Common myeloid progenitor, CD34-positive (primary cell): ENCODE measurements at regions not wholly inside any gene's neighbourhood (a gene's known extent, or its start where the extent isn't known, plus 50 kb on each side); places are given as distances from the start of the nearest gene placed in this dataset.

ENCODE experiments used
- CTCF ChIA-PET: fragments of 350-600 bp; sonication (Branson Sonifier 250); formaldehyde crosslinking; loops from one replicate; lab custom pipeline; 2021; ENCODE audit warnings: antibody characterized with exemption; lab: Charles Lee
- POLR2A ChIA-PET: fragments of 350-600 bp; sonication (Branson Sonifier 250); formaldehyde crosslinking; loops from one replicate; lab custom pipeline; 2021; ENCODE audit warnings: antibody characterized with exemption; lab: Charles Lee
- DNase-seq, 3 donors: peaks; one replicate each; pipeline versions ENCODE4 v3.0.0 to v3.0.0-alpha.2; 2013
- H3K27ac ChIP-seq, 2 experiments: 1 replicate in 1 of 2; 2 replicates in 1 of 2; pipeline ENCODE4 v1.7.0; 2013; ENCODE audit warnings: inconsistent platforms in 2 of 2, low read length in 2 of 2, mild to moderate bottlenecking in 2 of 2, low read depth in 1 of 2, moderate library complexity in 1 of 2; ENCODE audit not compliant: severe bottlenecking in 2 of 2, insufficient read depth in 1 of 2, poor library complexity in 1 of 2
- H3K27me3 ChIP-seq, 5 experiments: replicated peaks in 2 of 5; 1 replicate in 3 of 5; 2 replicates in 2 of 5; pipeline versions ENCODE4 v1.6.1 to v1.7.0; 2013; ENCODE audit warnings: low read length in 4 of 5, mild to moderate bottlenecking in 2 of 5, moderate library complexity in 2 of 5, inconsistent platforms in 1 of 5; ENCODE audit not compliant: insufficient read depth in 5 of 5, control insufficient read depth in 4 of 5
- H3K36me3 ChIP-seq, 4 experiments: 1 replicate in 2 of 4; 2 replicates in 2 of 4; pipeline versions ENCODE4 v1.6.1 to v1.7.0; 2013; ENCODE audit warnings: low read length in 3 of 4, control low read depth in 1 of 4, mild to moderate bottlenecking in 1 of 4; ENCODE audit not compliant: control insufficient read depth in 4 of 4, insufficient read depth in 4 of 4
- H3K4me1 ChIP-seq, 4 experiments: 1 replicate in 3 of 4; 2 replicates in 1 of 4; pipeline versions ENCODE4 v1.6.1 to v1.7.1; 2013; ENCODE audit warnings: low read length in 3 of 4, mild to moderate bottlenecking in 3 of 4, control low read depth in 1 of 4, inconsistent platforms in 1 of 4, moderate library complexity in 1 of 4; ENCODE audit not compliant: control insufficient read depth in 4 of 4, insufficient read depth in 4 of 4; ENCODE audit errors: control extremely low read depth in 1 of 4
- H3K4me3 ChIP-seq, 7 experiments: 1 replicate in 4 of 7; 2 replicates in 3 of 7; pipeline versions ENCODE4 v1.5.1 to v1.7.0; 2013; ENCODE audit warnings: mild to moderate bottlenecking in 7 of 7, low read length in 6 of 7, moderate library complexity in 6 of 7, inconsistent platforms in 2 of 7, low read depth in 2 of 7, control low read depth in 1 of 7; ENCODE audit not compliant: insufficient read depth in 4 of 7, control insufficient read depth in 1 of 7; ENCODE audit errors: extremely low read depth in 1 of 7
- H3K9me3 ChIP-seq, 5 experiments: 1 replicate in 4 of 5; 2 replicates in 1 of 5; pipeline versions ENCODE4 v1.6.1 to v1.7.1; 2013; ENCODE audit warnings: low read length in 4 of 5, mild to moderate bottlenecking in 2 of 5, inconsistent platforms in 1 of 5, low read depth in 1 of 5, moderate library complexity in 1 of 5; ENCODE audit not compliant: control insufficient read depth in 4 of 5, insufficient read depth in 2 of 5; ENCODE audit errors: control extremely low read depth in 1 of 5
- WGBS: methylation state at CpG from one replicate; pipeline ENCODE4 v1.1.5; 2013; ENCODE audit not compliant: insufficient coverage; 5-methylcytosine and 5-hydroxymethylcytosine counted together

- ChIA-PET POLR2A (no interaction called here), CTCF (no interaction called here)
- no peaks in the 10 kb centered on the region for H3K36me3 ChIP-seq
- no peak for DNase-seq
- H3K9me3 ChIP-seq: no peaks in the 10 kb centered on the region
- no peaks in the 10 kb centered on the region for H3K27me3 ChIP-seq
- WGBS: 88% methylated on average over 5 of the region's 5 CpGs
- peaks cover 48 to 83% (median 74%) of the 10 kb centered on the region in 4 experiments for H3K4me1 ChIP-seq
- H3K4me3 ChIP-seq: peak overlapping the region in 1 of 7 experiments; percentile 1
- peak overlapping the region; percentile 25 to 28 for H3K27ac ChIP-seq
Observed at GRCh38 chr2:60096556-60096955, 456.9 kb downstream of the BCL11A start.

DNA sequence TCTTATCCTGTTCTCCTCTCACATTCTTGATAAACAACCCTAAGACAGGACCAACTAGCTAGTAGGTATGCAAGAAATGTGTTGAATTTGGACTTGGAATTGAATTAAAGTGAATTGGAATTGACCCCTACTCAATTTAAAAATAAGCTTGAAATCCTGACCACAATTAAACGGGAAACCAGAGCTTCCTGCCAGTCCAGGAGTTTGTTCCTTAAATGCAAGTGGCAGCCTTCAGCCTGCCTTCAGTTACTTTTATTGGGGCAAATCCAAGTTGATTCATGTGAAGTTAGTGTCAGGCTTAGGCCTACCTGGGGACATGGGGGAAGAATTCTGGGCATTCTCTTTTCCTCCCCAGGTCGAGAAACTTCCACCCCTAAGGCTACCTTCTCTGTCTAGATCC lies 457.6 kb downstream of the BCL11A start:
- Histone ChIP-seq H3K4me1 (peaks cover 48 to 87% (median 74%) of the 10 kb centered on the region in 4 experiments), H3K27me3 (no peaks in the 10 kb centered on the region), H3K9me3 (no peaks in the 10 kb centered on the region), H3K4me3 (peak overlapping the region in 2 of 7 experiments; percentile 12 to 43), H3K27ac (peak overlapping the region; percentile 22 to 28), H3K36me3 (no peaks in the 10 kb centered on the region)
- 0% methylated on average over 2 of the region's 2 CpGs for WGBS
- ChIA-PET POLR2A (no interaction called here), CTCF (interaction anchor here (1.5 kb wide), 1 partner anchor 93 kb away, joined by 4 read pairs; no protein-coding TSS in a partner anchor)
- peak in 2 of 3 donors; percentile 46 to 61 for DNase-seq

- WGBS: 8% methylated on average over 1 of the region's 2 CpGs
- ChIA-PET CTCF (interaction anchor here (1.5 kb wide), 1 partner anchor 93 kb away, joined by 4 read pairs; no protein-coding TSS in a partner anchor), POLR2A (no interaction called here)
Observed at GRCh38 chr2:60095202-60095815, 458.1 kb downstream of the BCL11A start.

DNA sequence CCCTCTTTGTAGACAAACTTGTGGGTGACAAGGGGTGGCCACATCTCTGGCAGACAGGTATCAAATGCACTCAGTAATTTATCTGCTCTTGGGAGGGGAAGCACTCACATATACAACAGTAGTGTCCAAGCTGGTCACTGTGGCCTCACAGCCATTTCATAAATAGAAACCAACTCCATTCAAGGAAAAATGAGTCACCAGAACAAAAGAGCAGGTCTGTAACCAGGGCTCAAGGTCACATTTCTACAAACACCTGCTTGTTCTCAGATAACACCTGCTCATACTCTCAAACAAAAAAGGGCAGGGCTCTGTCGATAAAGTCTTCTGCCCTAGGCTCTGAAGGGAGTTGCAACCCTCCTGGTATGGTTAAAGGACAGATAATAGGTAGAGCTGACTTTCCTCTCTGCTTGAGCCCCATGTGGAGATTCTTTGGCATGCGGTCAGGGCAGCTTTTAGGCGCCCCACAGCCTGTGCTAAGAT lies 459.0 kb downstream of the BCL11A start:
- Histone ChIP-seq H3K9me3 (no peaks in the 10 kb centered on the region), H3K4me3 (no peak overlapping the region), H3K36me3 (no peaks in the 10 kb centered on the region), H3K4me1 (peaks cover 43 to 75% (median 60%) of the 10 kb centered on the region in 4 experiments), H3K27ac (peak overlapping the region in 1 of 2 experiments; percentile 28), H3K27me3 (no peaks in the 10 kb centered on the region)
- DNase-seq: peak in 2 of 3 donors; percentile 39 to 59
- CTCF ChIA-PET: interaction anchor here (0.7 to 1.5 kb wide), 2 partner anchors 9 to 92 kb away, joined by 3 to 4 read pairs; no protein-coding TSS in a partner anchor
- 100% methylated on average over 1 of the region's 3 CpGs for WGBS
- POLR2A ChIA-PET: no interaction called here

More at GRCh38 chr2:60095202-60095815, 458.1 kb downstream of the BCL11A start:
- no peaks in the 10 kb centered on the region for H3K9me3 ChIP-seq
- no peaks in the 10 kb centered on the region for H3K36me3 ChIP-seq
- H3K27ac ChIP-seq: peak overlapping the region; percentile 22 to 28
- H3K4me1 ChIP-seq: peaks cover 48 to 82% (median 68%) of the 10 kb centered on the region in 4 experiments
- peak in 2 of 3 donors; percentile 59 to 73 for DNase-seq
- H3K27me3 ChIP-seq: no peaks in the 10 kb centered on the region
- peak overlapping the region in 2 of 7 experiments; percentile 12 to 43 for H3K4me3 ChIP-seq

GRCh38 chr2:60092781-60093180 lies 460.7 kb downstream of the BCL11A start:
- Histone ChIP-seq H3K4me3 (no peak overlapping the region), H3K36me3 (no peaks in the 10 kb centered on the region), H3K27me3 (no peaks in the 10 kb centered on the region), H3K27ac (no peak overlapping the region), H3K4me1 (peaks cover 26 to 58% (median 44%) of the 10 kb centered on the region in 4 experiments), H3K9me3 (no peaks in the 10 kb centered on the region)
- POLR2A ChIA-PET: interaction anchor here (0.9 kb wide), 1 partner anchor 12 kb away, joined by 3 read pairs; no protein-coding TSS in a partner anchor
- no peak for DNase-seq
- 100% methylated on average over 2 of the region's 2 CpGs for WGBS
- CTCF ChIA-PET: no interaction called here

GRCh38 chr2:60091894-60092293 lies 461.6 kb downstream of the BCL11A start:
- CTCF ChIA-PET: interaction anchor here (1.3 kb wide), 1 partner anchor 19 kb away, joined by 3 read pairs; no protein-coding TSS in a partner anchor
- DNase-seq: peak in 1 of 3 donors; percentile 18
- no peaks in the 10 kb centered on the region for H3K9me3 ChIP-seq
- peaks cover 22 to 49% (median 36%) of the 10 kb centered on the region in 4 experiments for H3K4me1 ChIP-seq
- no peak overlapping the region for H3K27ac ChIP-seq
- WGBS: 100% methylated on average over 5 of the region's 5 CpGs
- POLR2A ChIA-PET: interaction anchor here (0.9 kb wide), 1 partner anchor 11 kb away, joined by 3 read pairs; no protein-coding TSS in a partner anchor
- no peaks in the 10 kb centered on the region for H3K36me3 ChIP-seq
- no peak overlapping the region for H3K4me3 ChIP-seq
- H3K27me3 ChIP-seq: no peaks in the 10 kb centered on the region

DNA sequence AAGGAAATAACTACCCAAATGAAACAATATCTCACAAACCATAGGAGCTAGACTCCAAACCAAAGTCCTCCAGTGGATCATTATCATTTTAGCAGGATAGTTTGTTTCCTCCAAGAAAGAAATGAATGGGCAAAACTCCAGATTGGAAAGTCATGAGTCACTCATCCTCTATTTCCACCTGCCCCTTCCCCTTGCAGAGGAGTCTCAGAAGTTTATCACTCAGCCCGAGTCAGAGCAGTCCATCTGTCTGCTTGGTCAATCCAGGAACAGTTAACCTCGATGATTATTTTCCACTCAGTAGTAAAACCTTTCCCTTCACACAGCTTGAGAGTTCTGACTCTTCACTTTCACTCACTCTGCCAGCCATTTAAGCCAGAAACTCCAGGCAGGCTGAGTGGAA lies 462.2 kb downstream of the BCL11A start:
- ChIA-PET POLR2A (no interaction called here), CTCF (interaction anchor here (1.2 to 1.3 kb wide), 2 partner anchors 10 to 18 kb away, joined by 3 to 4 read pairs; no protein-coding TSS in a partner anchor)
- H3K36me3 ChIP-seq: no peaks in the 10 kb centered on the region
- peak in 1 of 3 donors; percentile 37 for DNase-seq
- H3K4me1 ChIP-seq: peaks cover 21 to 42% (median 29%) of the 10 kb centered on the region in 4 experiments
- WGBS: 25% methylated on average over 2 of the region's 2 CpGs
- H3K27ac ChIP-seq: no peak overlapping the region
- no peaks in the 10 kb centered on the region for H3K27me3 ChIP-seq
- no peak overlapping the region for H3K4me3 ChIP-seq
- no peaks in the 10 kb centered on the region for H3K9me3 ChIP-seq
